ENCODE measurements at regions not wholly inside any gene's neighbourhood (a gene's known extent, or its start where the extent isn't known, plus 50 kb on each side); places are given as distances from the start of the nearest gene placed in this dataset.

DNA sequence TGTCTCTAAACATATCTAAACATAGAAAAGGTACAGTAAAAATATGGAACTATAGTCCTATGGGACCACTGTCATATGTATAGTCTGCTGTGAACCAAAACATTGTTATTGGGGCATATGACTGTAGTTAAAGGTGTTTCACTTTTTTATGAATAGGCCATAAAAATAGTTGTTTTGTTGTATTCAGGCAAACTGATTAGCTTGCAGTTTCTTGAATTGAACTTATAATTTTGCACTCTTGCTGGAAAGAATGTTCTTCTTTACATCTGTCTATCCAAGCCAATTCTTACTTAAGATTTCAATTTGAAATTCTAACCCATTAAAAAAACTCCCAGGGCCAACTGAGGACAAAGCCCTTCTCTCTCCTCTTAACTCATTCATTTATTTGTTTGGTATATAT is 234.1 kb downstream of the NOVA1 start:
- H3K9me2 ChIP-seq (ENCODE audit: insufficient read depth, low read length), result no peaks in the 10 kb centered on the region
- no peak overlapping the region for H3K9ac ChIP-seq (ENCODE audit: low read length)
- H3K4me2 ChIP-seq (ENCODE audit: low read length), result no peak overlapping the region
- no peaks in the 10 kb centered on the region for H3F3A ChIP-seq (ENCODE audit: insufficient read depth, low read length, poor library complexity, severe bottlenecking)
- no peak overlapping the region for H3K4me3 ChIP-seq (ENCODE audit: low read length)
- no peak overlapping the region for H2AFZ ChIP-seq (ENCODE audit: low read depth, low read length)
- no peaks in the 10 kb centered on the region for H3K36me3 ChIP-seq (ENCODE audit: insufficient read depth, low read length)
- no peaks in the 10 kb centered on the region for H3K27me3 ChIP-seq (ENCODE audit: insufficient read depth, low read depth, low read length)
- no peaks in the 10 kb centered on the region for H3K9me3 ChIP-seq (ENCODE audit: low read length)
- no peak for TF ChIP-seq TAF1 (IDR thresholded peaks at IDR 0.05; ENCODE audit: low read depth)
- TF ChIP-seq EZH2 (IDR thresholded peaks at IDR 0.05; ENCODE audit: borderline replicate concordance, insufficient read depth, low read length, poor library complexity, severe bottlenecking), result no peak
- TF ChIP-seq MXI1 (conservative IDR thresholded peaks at IDR 0.05; ENCODE audit: poor library complexity, severe bottlenecking), result no peak
- no peak for TF ChIP-seq EP300 (conservative IDR thresholded peaks at IDR 0.05; ENCODE audit: poor library complexity, severe bottlenecking)
- TF ChIP-seq, protein P1, sequence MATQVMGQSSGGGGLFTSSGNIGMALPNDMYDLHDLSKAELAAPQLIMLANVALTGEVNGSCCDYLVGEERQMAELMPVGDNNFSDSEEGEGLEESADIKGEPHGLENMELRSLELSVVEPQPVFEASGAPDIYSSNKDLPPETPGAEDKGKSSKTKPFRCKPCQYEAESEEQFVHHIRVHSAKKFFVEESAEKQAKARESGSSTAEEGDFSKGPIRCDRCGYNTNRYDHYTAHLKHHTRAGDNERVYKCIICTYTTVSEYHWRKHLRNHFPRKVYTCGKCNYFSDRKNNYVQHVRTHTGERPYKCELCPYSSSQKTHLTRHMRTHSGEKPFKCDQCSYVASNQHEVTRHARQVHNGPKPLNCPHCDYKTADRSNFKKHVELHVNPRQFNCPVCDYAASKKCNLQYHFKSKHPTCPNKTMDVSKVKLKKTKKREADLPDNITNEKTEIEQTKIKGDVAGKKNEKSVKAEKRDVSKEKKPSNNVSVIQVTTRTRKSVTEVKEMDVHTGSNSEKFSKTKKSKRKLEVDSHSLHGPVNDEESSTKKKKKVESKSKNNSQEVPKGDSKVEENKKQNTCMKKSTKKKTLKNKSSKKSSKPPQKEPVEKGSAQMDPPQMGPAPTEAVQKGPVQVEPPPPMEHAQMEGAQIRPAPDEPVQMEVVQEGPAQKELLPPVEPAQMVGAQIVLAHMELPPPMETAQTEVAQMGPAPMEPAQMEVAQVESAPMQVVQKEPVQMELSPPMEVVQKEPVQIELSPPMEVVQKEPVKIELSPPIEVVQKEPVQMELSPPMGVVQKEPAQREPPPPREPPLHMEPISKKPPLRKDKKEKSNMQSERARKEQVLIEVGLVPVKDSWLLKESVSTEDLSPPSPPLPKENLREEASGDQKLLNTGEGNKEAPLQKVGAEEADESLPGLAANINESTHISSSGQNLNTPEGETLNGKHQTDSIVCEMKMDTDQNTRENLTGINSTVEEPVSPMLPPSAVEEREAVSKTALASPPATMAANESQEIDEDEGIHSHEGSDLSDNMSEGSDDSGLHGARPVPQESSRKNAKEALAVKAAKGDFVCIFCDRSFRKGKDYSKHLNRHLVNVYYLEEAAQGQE (IDR thresholded peaks at IDR 0.05; ENCODE audit: borderline replicate concordance), result no peak
- no peak for TF ChIP-seq RAD21 (conservative IDR thresholded peaks at IDR 0.05)
- TF ChIP-seq, protein P2, sequence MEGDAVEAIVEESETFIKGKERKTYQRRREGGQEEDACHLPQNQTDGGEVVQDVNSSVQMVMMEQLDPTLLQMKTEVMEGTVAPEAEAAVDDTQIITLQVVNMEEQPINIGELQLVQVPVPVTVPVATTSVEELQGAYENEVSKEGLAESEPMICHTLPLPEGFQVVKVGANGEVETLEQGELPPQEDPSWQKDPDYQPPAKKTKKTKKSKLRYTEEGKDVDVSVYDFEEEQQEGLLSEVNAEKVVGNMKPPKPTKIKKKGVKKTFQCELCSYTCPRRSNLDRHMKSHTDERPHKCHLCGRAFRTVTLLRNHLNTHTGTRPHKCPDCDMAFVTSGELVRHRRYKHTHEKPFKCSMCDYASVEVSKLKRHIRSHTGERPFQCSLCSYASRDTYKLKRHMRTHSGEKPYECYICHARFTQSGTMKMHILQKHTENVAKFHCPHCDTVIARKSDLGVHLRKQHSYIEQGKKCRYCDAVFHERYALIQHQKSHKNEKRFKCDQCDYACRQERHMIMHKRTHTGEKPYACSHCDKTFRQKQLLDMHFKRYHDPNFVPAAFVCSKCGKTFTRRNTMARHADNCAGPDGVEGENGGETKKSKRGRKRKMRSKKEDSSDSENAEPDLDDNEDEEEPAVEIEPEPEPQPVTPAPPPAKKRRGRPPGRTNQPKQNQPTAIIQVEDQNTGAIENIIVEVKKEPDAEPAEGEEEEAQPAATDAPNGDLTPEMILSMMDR (IDR thresholded peaks at IDR 0.05; ENCODE audit: poor library complexity, severe bottlenecking), result no peak
- no peak for TF ChIP-seq POLR2AphosphoS5 (IDR thresholded peaks at IDR 0.05)
- no peak for TF ChIP-seq SMC3 (conservative IDR thresholded peaks at IDR 0.05; ENCODE audit: poor library complexity)
- H3K27ac ChIP-seq (ENCODE audit: low read length), result no peak overlapping the region
- H4K20me1 ChIP-seq (ENCODE audit: insufficient read depth), result no peaks in the 10 kb centered on the region
- H3K79me2 ChIP-seq (replicated peaks; ENCODE audit: insufficient read depth, low read length), result no peaks in the 10 kb centered on the region

DNA sequence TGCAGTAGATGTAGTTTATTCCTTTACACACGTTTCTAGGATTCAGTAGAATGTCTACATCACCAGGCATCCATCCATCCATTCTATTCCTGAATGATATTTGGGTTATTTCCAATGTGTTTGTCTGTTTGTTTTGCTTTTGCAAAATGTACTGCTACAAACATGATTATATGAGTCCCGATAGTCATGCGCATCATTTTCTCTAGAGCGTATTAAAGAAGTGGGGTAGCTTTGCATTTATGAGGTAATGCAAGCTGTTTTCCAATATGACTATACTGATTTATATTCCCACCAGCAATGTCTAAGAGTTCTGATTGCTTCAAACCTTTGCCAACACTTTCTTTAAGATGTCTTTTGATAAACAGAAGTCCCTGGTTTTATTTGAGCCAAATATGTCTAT is 253.2 kb downstream of the NOVA1 start:
- H2AFZ ChIP-seq (ENCODE audit: low read depth, low read length), result no peak overlapping the region
- no peaks in the 10 kb centered on the region for H3K9me3 ChIP-seq (ENCODE audit: low read length)
- no peaks in the 10 kb centered on the region for H3K79me2 ChIP-seq (replicated peaks; ENCODE audit: insufficient read depth, low read length)
- H3K9me2 ChIP-seq (ENCODE audit: insufficient read depth, low read length), result no peaks in the 10 kb centered on the region
- no peak overlapping the region for H3K4me3 ChIP-seq (ENCODE audit: low read length)
- H3K27ac ChIP-seq (ENCODE audit: low read length), result no peak overlapping the region
- H3K4me2 ChIP-seq (ENCODE audit: low read length), result no peak overlapping the region
- peaks cover 4% of the 10 kb centered on the region for H3F3A ChIP-seq (ENCODE audit: insufficient read depth, low read length, poor library complexity, severe bottlenecking)
- no peak overlapping the region for H3K9ac ChIP-seq (ENCODE audit: low read length)
- H3K27me3 ChIP-seq (ENCODE audit: insufficient read depth, low read depth, low read length), result no peaks in the 10 kb centered on the region
- no peak for TF ChIP-seq RAD21 (conservative IDR thresholded peaks at IDR 0.05)
- no peaks in the 10 kb centered on the region for H3K36me3 ChIP-seq (ENCODE audit: insufficient read depth, low read length)
- no peaks in the 10 kb centered on the region for H4K20me1 ChIP-seq (ENCODE audit: insufficient read depth)

DNA sequence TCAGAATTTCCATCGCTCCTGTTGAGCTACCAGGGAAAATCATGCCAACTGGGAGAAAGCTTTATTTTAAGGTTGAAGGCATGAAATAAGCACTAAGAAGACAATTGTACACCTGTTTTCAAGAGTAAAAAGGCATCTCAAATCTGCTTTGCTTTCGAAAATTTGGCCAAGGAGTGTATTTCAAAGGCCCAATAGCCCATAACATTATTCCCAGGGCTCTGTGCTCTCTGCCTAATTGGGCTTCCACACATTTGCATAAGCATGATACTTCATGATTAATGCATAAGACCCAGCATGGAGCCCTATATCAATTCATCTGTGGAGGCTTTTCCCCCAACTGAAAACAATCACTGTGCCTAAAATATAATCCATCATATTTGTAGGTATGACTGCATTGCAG is 258.5 kb downstream of the NOVA1 start:
- Histone ChIP-seq H3K4me3 (ENCODE audit: low read length) (no peak overlapping the region), H3K9me3 (ENCODE audit: low read length) (no peaks in the 10 kb centered on the region), H3K27me3 (ENCODE audit: insufficient read depth, low read depth, low read length) (no peaks in the 10 kb centered on the region), H3K27ac (ENCODE audit: low read length) (no peak overlapping the region), H3K9ac (ENCODE audit: low read length) (no peak overlapping the region), H4K20me1 (ENCODE audit: insufficient read depth) (no peaks in the 10 kb centered on the region), H2AFZ (ENCODE audit: low read depth, low read length) (no peak overlapping the region), H3K36me3 (ENCODE audit: insufficient read depth, low read length) (no peaks in the 10 kb centered on the region), H3K79me2 (replicated peaks; ENCODE audit: insufficient read depth, low read length) (no peaks in the 10 kb centered on the region), H3F3A (ENCODE audit: insufficient read depth, low read length, poor library complexity, severe bottlenecking) (peaks cover 4% of the 10 kb centered on the region), H3K9me2 (ENCODE audit: insufficient read depth, low read length) (no peaks in the 10 kb centered on the region), H3K4me2 (ENCODE audit: low read length) (no peak overlapping the region)
- no peak for TF ChIP-seq RAD21 (conservative IDR thresholded peaks at IDR 0.05)
- TF ChIP-seq MXI1 (conservative IDR thresholded peaks at IDR 0.05; ENCODE audit: poor library complexity, severe bottlenecking), result no peak
- no peak for TF ChIP-seq TAF1 (IDR thresholded peaks at IDR 0.05; ENCODE audit: low read depth)
- TF ChIP-seq EZH2 (IDR thresholded peaks at IDR 0.05; ENCODE audit: borderline replicate concordance, insufficient read depth, low read length, poor library complexity, severe bottlenecking), result no peak
- TF ChIP-seq, protein P2 (IDR thresholded peaks at IDR 0.05; ENCODE audit: poor library complexity, severe bottlenecking), result no peak
- no peak for TF ChIP-seq SMC3 (conservative IDR thresholded peaks at IDR 0.05; ENCODE audit: poor library complexity)
- TF ChIP-seq EP300 (conservative IDR thresholded peaks at IDR 0.05; ENCODE audit: poor library complexity, severe bottlenecking), result no peak
- TF ChIP-seq, protein P1 (IDR thresholded peaks at IDR 0.05; ENCODE audit: borderline replicate concordance), result no peak
- no peak for TF ChIP-seq POLR2AphosphoS5 (IDR thresholded peaks at IDR 0.05)

Measured in neural cell (in vitro differentiated cells).